ENCODE measurements at regions not wholly inside any gene's neighbourhood (a gene's known extent, or its start where the extent isn't known, plus 50 kb on each side); places are given as distances from the start of the nearest gene placed in this dataset.

GRCh38 chr3:76969996-76970615, 69.8 kb upstream of the ROBO2 start:
- no peaks in the 10 kb centered on the region for H3K9me3 ChIP-seq (replicated peaks in 1 of 2; ENCODE audit: control insufficient read depth in 2 of 2, insufficient read depth in 1 of 2, low read depth in 1 of 2, low read length in 2 of 2)
- peak overlapping the region; percentile 44 for H3K27ac ChIP-seq (replicated peaks; ENCODE audit: low read length)
- no peak overlapping the region for H3K4ac ChIP-seq (ENCODE audit: low read length)
- no peak overlapping the region for H3K14ac ChIP-seq (ENCODE audit: low read length)
- no peak overlapping the region for H3K4me2 ChIP-seq (ENCODE audit: insufficient read depth, low read length, poor library complexity, severe bottlenecking)
- H2BK5ac ChIP-seq (ENCODE audit: low read length) = no peak overlapping the region
- H3K4me3 ChIP-seq (ENCODE audit: low read length in 2 of 2) = peak overlapping the region in 1 of 2 donors; percentile 17
- H3K79me1 ChIP-seq (ENCODE audit: low read depth, low read length) = no peaks in the 10 kb centered on the region
- H4K8ac ChIP-seq (ENCODE audit: low read depth, low read length) = no peak overlapping the region
- H3K9ac ChIP-seq (ENCODE audit: low read depth, low read length, poor library complexity) = no peak overlapping the region
- H4K91ac ChIP-seq (ENCODE audit: low read depth, low read length, poor library complexity) = no peak overlapping the region
- H3K18ac ChIP-seq (ENCODE audit: low read length) = no peak overlapping the region
- H2BK15ac ChIP-seq (ENCODE audit: low read length) = no peak overlapping the region
- H2BK120ac ChIP-seq (ENCODE audit: low read depth, low read length) = no peak overlapping the region
- no peaks in the 10 kb centered on the region for H3K36me3 ChIP-seq (replicated peaks in 1 of 2; ENCODE audit: control insufficient read depth in 2 of 2, insufficient read depth in 2 of 2, low read length in 2 of 2)
- DNase-seq (ENCODE audit: low spot score) = no peak
- no CpG with 5 or more reads among the region's 4 CpGs for WGBS, 2 donors (ENCODE audit: extremely low coverage in 2 of 2, insufficient read length in 2 of 2, insufficient replicate concordance in 1 of 2)
- peak overlapping the region; percentile 79 for H2AFZ ChIP-seq (ENCODE audit: low read length)
- H2BK12ac ChIP-seq (ENCODE audit: low read length) = no peak overlapping the region
- peaks cover 4 to 5% of the 10 kb centered on the region in 2 donors for H3K4me1 ChIP-seq (ENCODE audit: control insufficient read depth in 2 of 2, insufficient read depth in 1 of 2, low read depth in 1 of 2, low read length in 2 of 2)
- H2AK5ac ChIP-seq (ENCODE audit: low read depth, low read length) = no peak overlapping the region
- H3K27me3 ChIP-seq (ENCODE audit: control insufficient read depth in 3 of 3, insufficient read depth in 3 of 3, low read depth in 1 of 3, low read length in 3 of 3) = no peaks in the 10 kb centered on the region
- H3K23ac ChIP-seq (ENCODE audit: low read depth, low read length, poor library complexity) = no peak overlapping the region

GRCh38 chr3:76972624-76973296, 67.1 kb upstream of the ROBO2 start:
- no peaks in the 10 kb centered on the region for H3K9me3 ChIP-seq (replicated peaks in 1 of 2; ENCODE audit: control insufficient read depth in 2 of 2, insufficient read depth in 1 of 2, low read depth in 1 of 2, low read length in 2 of 2)
- no peaks in the 10 kb centered on the region for H3K79me1 ChIP-seq (ENCODE audit: low read depth, low read length)
- H3K27me3 ChIP-seq (ENCODE audit: control insufficient read depth in 3 of 3, insufficient read depth in 3 of 3, low read depth in 1 of 3, low read length in 3 of 3) = no peaks in the 10 kb centered on the region
- no peak overlapping the region for H3K27ac ChIP-seq (replicated peaks; ENCODE audit: low read length)
- no peak overlapping the region for H2BK15ac ChIP-seq (ENCODE audit: low read length)
- DNase-seq (ENCODE audit: low spot score) = no peak
- H3K4me2 ChIP-seq (ENCODE audit: insufficient read depth, low read length, poor library complexity, severe bottlenecking) = no peak overlapping the region
- no peak overlapping the region for H3K4ac ChIP-seq (ENCODE audit: low read length)
- H2AFZ ChIP-seq (ENCODE audit: low read length) = no peak overlapping the region
- H2AK5ac ChIP-seq (ENCODE audit: low read depth, low read length) = no peak overlapping the region
- no CpG with 5 or more reads among the region's 4 CpGs for WGBS, 2 donors (ENCODE audit: extremely low coverage in 2 of 2, insufficient read length in 2 of 2, insufficient replicate concordance in 1 of 2)
- H3K9ac ChIP-seq (ENCODE audit: low read depth, low read length, poor library complexity) = no peak overlapping the region
- no peak overlapping the region for H3K23ac ChIP-seq (ENCODE audit: low read depth, low read length, poor library complexity)
- no peak overlapping the region for H2BK120ac ChIP-seq (ENCODE audit: low read depth, low read length)
- H2BK5ac ChIP-seq (ENCODE audit: low read length) = no peak overlapping the region
- peaks cover 4 to 11% of the 10 kb centered on the region in 2 donors for H3K4me1 ChIP-seq (ENCODE audit: control insufficient read depth in 2 of 2, insufficient read depth in 1 of 2, low read depth in 1 of 2, low read length in 2 of 2)
- H2BK12ac ChIP-seq (ENCODE audit: low read length) = no peak overlapping the region
- H3K18ac ChIP-seq (ENCODE audit: low read length) = no peak overlapping the region
- no peak overlapping the region for H4K91ac ChIP-seq (ENCODE audit: low read depth, low read length, poor library complexity)
- no peak overlapping the region for H3K14ac ChIP-seq (ENCODE audit: low read length)
- H3K4me3 ChIP-seq (ENCODE audit: low read length in 2 of 2) = no peak overlapping the region
- no peaks in the 10 kb centered on the region for H3K36me3 ChIP-seq (replicated peaks in 1 of 2; ENCODE audit: control insufficient read depth in 2 of 2, insufficient read depth in 2 of 2, low read length in 2 of 2)
- no peak overlapping the region for H4K8ac ChIP-seq (ENCODE audit: low read depth, low read length)

- H3K9me3 ChIP-seq (replicated peaks in 1 of 2; ENCODE audit: control insufficient read depth in 2 of 2, insufficient read depth in 1 of 2, low read depth in 1 of 2, low read length in 2 of 2) = no peaks in the 10 kb centered on the region
- no peak overlapping the region for H4K8ac ChIP-seq (ENCODE audit: low read depth, low read length)
- H2BK12ac ChIP-seq (ENCODE audit: low read length) = no peak overlapping the region
- DNase-seq (ENCODE audit: low spot score) = no peak
- H3K4me1 ChIP-seq (ENCODE audit: control insufficient read depth in 2 of 2, insufficient read depth in 1 of 2, low read depth in 1 of 2, low read length in 2 of 2) = peaks cover 0 to 5% of the 10 kb centered on the region in 2 donors
- H3K27me3 ChIP-seq (ENCODE audit: control insufficient read depth in 3 of 3, insufficient read depth in 3 of 3, low read depth in 1 of 3, low read length in 3 of 3) = no peaks in the 10 kb centered on the region
- no peaks in the 10 kb centered on the region for H3K36me3 ChIP-seq (replicated peaks in 1 of 2; ENCODE audit: control insufficient read depth in 2 of 2, insufficient read depth in 2 of 2, low read length in 2 of 2)
- no peak overlapping the region for H2AFZ ChIP-seq (ENCODE audit: low read length)
- no peak overlapping the region for H2BK15ac ChIP-seq (ENCODE audit: low read length)
- no peak overlapping the region for H3K4me3 ChIP-seq (ENCODE audit: low read length in 2 of 2)
- H3K4me2 ChIP-seq (ENCODE audit: insufficient read depth, low read length, poor library complexity, severe bottlenecking) = no peak overlapping the region
- H3K27ac ChIP-seq (replicated peaks; ENCODE audit: low read length) = no peak overlapping the region
- H3K9ac ChIP-seq (ENCODE audit: low read depth, low read length, poor library complexity) = no peak overlapping the region
- no peaks in the 10 kb centered on the region for H3K79me1 ChIP-seq (ENCODE audit: low read depth, low read length)
- no peak overlapping the region for H3K23ac ChIP-seq (ENCODE audit: low read depth, low read length, poor library complexity)
- no peak overlapping the region for H2BK5ac ChIP-seq (ENCODE audit: low read length)
- H2BK120ac ChIP-seq (ENCODE audit: low read depth, low read length) = no peak overlapping the region
- no peak overlapping the region for H2AK5ac ChIP-seq (ENCODE audit: low read depth, low read length)
- H3K18ac ChIP-seq (ENCODE audit: low read length) = no peak overlapping the region
- H3K14ac ChIP-seq (ENCODE audit: low read length) = no peak overlapping the region
- H3K4ac ChIP-seq (ENCODE audit: low read length) = no peak overlapping the region
- H4K91ac ChIP-seq (ENCODE audit: low read depth, low read length, poor library complexity) = no peak overlapping the region
These were observed 62.9 kb upstream of the ROBO2 start for GRCh38 chr3:76976996-76977395.

GRCh38 chr3:76985645-76986044, 54.3 kb upstream of the ROBO2 start:
- H3K14ac ChIP-seq (ENCODE audit: low read length) = no peak overlapping the region
- no peak overlapping the region for H2AK5ac ChIP-seq (ENCODE audit: low read depth, low read length)
- H3K4ac ChIP-seq (ENCODE audit: low read length) = no peak overlapping the region
- H3K4me2 ChIP-seq (ENCODE audit: insufficient read depth, low read length, poor library complexity, severe bottlenecking) = no peak overlapping the region
- H3K4me1 ChIP-seq (ENCODE audit: control insufficient read depth in 2 of 2, insufficient read depth in 1 of 2, low read depth in 1 of 2, low read length in 2 of 2) = no peaks in the 10 kb centered on the region
- H3K79me1 ChIP-seq (ENCODE audit: low read depth, low read length) = no peaks in the 10 kb centered on the region
- no peak for DNase-seq (ENCODE audit: low spot score)
- H2BK5ac ChIP-seq (ENCODE audit: low read length) = no peak overlapping the region
- H3K27me3 ChIP-seq (ENCODE audit: control insufficient read depth in 3 of 3, insufficient read depth in 3 of 3, low read depth in 1 of 3, low read length in 3 of 3) = no peaks in the 10 kb centered on the region
- no peaks in the 10 kb centered on the region for H3K36me3 ChIP-seq (replicated peaks in 1 of 2; ENCODE audit: control insufficient read depth in 2 of 2, insufficient read depth in 2 of 2, low read length in 2 of 2)
- no peak overlapping the region for H3K4me3 ChIP-seq (ENCODE audit: low read length in 2 of 2)
- H4K91ac ChIP-seq (ENCODE audit: low read depth, low read length, poor library complexity) = no peak overlapping the region
- no peak overlapping the region for H4K8ac ChIP-seq (ENCODE audit: low read depth, low read length)
- no peak overlapping the region for H2BK120ac ChIP-seq (ENCODE audit: low read depth, low read length)
- no peak overlapping the region for H3K18ac ChIP-seq (ENCODE audit: low read length)
- no peaks in the 10 kb centered on the region for H3K9me3 ChIP-seq (replicated peaks in 1 of 2; ENCODE audit: control insufficient read depth in 2 of 2, insufficient read depth in 1 of 2, low read depth in 1 of 2, low read length in 2 of 2)
- H2BK12ac ChIP-seq (ENCODE audit: low read length) = no peak overlapping the region
- no peak overlapping the region for H2AFZ ChIP-seq (ENCODE audit: low read length)
- H2BK15ac ChIP-seq (ENCODE audit: low read length) = no peak overlapping the region
- no peak overlapping the region for H3K23ac ChIP-seq (ENCODE audit: low read depth, low read length, poor library complexity)
- no peak overlapping the region for H3K9ac ChIP-seq (ENCODE audit: low read depth, low read length, poor library complexity)
- H3K27ac ChIP-seq (replicated peaks; ENCODE audit: low read length) = no peak overlapping the region

Measured in neuronal stem cell (in vitro differentiated cells).